ENCODE measurements at regions not wholly inside any gene's neighbourhood (a gene's known extent, or its start where the extent isn't known, plus 50 kb on each side); places are given as distances from the start of the nearest gene placed in this dataset.

GRCh38 chr10:107418085-107418806, 253.7 kb upstream of the SORCS1 start:
- in situ Hi-C loops (cut with MboI; ENCODE audit: low sequenced_read_pairs) = loop anchor here (25.0 kb wide), 1 partner anchor 394 kb away; no protein-coding TSS in a partner anchor

DNA sequence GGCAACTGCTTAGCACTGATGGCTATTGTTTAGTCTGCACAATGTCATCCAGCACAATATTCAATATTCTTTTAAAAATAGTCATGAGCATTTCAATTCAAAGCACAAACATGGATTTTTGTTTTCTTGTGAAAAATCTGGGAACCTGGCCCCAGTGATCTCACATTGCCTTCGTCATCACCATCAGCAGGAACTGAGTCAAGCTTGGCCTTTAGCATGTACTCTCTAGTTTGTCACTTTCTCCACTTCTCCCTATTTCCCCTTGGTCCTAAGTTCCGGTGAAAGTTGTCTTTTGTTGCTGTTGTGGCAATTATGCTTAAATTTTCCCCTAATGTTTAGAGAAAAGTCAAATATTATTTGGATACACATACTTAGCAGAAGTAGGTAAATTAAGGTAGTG, 252.9 kb upstream of the SORCS1 start:
- in situ Hi-C loops (cut with MboI; ENCODE audit: low sequenced_read_pairs) = loop anchor here (25.0 kb wide), 1 partner anchor 395 kb away; no protein-coding TSS in a partner anchor

DNA sequence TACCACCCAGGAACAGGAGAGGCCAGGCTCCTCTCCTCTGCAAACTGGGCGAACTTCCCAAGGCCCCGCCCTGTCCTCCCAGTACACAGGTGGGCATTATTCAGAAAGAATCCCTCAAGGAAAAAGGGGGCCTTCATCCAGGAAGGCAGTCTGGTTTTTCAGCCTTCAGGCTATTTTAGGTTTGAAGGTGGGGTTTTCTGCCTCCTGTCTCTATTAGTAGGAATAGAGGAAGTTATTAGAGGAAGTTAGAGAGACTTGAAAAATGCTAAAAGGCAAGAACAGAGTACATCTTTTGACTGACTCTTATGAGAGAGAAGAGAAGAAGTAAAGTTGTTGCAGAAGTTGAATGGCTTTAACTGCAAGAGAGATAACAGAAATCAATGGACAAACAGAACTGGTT, 250.9 kb upstream of the SORCS1 start:
- in situ Hi-C loops (cut with MboI; ENCODE audit: low sequenced_read_pairs) = loop anchor here (25.0 kb wide), 1 partner anchor 397 kb away; no protein-coding TSS in a partner anchor

- in situ Hi-C loops (cut with MboI; ENCODE audit: low sequenced_read_pairs) = loop anchor here (25.0 kb wide), 1 partner anchor 398 kb away; no protein-coding TSS in a partner anchor
Measured at GRCh38 chr10:107413971-107414370, 249.5 kb upstream of the SORCS1 start.

DNA sequence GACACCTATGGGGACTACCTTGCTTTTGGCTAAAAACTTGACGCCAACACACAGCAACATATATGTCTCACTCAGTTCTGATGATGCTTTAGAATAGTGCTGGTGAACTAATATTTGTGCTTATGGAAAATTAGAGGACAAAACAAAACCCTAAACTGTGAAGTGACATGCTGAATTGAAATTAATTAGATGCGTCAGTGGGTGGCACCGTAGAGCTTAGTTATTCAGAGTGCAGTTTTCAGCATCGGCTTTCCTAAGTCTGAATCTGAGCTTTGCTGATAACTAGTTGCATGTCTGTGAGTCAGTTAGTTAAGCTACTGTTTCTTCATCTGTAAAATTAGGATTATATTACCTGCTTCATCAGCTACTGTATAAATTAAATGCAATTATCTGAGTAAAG, 245.0 kb upstream of the SORCS1 start:
- in situ Hi-C loops (cut with MboI; ENCODE audit: low sequenced_read_pairs) = loop anchor here (25.0 kb wide), 1 partner anchor 403 kb away; no protein-coding TSS in a partner anchor

DNA sequence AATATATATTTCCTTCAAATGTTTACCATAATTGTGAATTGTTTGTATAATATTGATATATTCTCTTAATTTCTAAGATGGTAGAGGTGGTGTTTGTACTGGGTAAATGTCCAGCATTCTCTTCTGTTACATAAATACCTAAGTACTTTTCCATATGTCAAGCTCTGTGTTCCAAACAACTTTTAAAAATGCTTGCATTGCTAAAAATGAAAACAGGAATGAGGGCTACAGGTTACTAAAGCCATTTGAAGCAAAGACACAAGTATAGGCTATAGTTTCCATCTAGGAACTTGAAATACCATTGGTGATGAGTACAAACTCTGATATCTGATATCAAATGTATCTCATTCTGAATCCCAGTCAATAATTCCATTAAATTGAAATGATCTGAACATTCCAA, 233.6 kb upstream of the SORCS1 start:
- in situ Hi-C loops (cut with MboI; ENCODE audit: low sequenced_read_pairs) = no loop called here

DNA sequence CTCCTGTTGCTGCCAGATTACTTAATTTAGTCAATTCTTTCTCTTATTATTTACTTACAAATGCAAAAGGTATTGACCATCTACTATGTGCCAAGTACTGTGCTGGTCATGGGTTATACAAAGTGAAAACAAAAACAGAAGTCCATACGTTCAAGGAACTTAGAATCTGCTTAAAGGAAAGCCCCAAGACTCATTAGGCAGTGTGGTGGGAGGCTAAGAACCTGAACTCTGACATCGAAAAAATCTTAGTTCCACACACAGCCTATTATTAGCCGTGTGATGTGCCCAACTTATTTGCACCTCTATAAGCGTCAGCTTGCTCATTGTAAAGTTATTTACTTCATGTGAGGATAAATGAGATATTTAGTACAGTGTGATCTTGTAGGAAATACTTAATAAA, 227.4 kb upstream of the SORCS1 start:
- in situ Hi-C loops (cut with MboI; ENCODE audit: low sequenced_read_pairs) = no loop called here

DNA sequence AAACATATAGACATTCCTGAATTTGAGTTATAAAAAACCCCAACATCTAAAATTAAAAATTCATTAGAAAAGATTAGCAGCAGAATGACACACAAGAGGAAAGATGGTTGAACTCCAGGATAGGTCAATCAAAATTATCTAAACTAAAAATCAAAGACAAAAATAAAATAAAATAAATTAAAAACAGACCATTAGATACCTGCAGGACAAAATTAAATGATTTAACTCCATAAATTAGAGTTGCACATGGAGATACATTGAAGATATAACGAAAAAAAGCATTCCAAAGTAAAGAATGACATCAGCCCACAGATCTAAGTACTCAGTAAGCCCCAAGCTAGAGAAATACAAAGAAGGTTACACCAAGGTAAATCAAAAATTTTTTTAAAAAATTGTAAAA, 226.1 kb upstream of the SORCS1 start:
- in situ Hi-C loops (cut with MboI; ENCODE audit: low sequenced_read_pairs) = no loop called here

GRCh38 chr10:107383357-107383756, 218.9 kb upstream of the SORCS1 start:
- in situ Hi-C loops (cut with MboI; ENCODE audit: low sequenced_read_pairs) = no loop called here

- in situ Hi-C loops (cut with MboI; ENCODE audit: low sequenced_read_pairs) = no loop called here
Measured at GRCh38 chr10:107379601-107380000, 215.1 kb upstream of the SORCS1 start.

GRCh38 chr10:107371801-107372200, 207.3 kb upstream of the SORCS1 start:
- in situ Hi-C loops (cut with MboI; ENCODE audit: low sequenced_read_pairs) = no loop called here

GRCh38 chr10:107364872-107365271, 200.4 kb upstream of the SORCS1 start:
- in situ Hi-C loops (cut with MboI; ENCODE audit: low sequenced_read_pairs) = no loop called here

DNA sequence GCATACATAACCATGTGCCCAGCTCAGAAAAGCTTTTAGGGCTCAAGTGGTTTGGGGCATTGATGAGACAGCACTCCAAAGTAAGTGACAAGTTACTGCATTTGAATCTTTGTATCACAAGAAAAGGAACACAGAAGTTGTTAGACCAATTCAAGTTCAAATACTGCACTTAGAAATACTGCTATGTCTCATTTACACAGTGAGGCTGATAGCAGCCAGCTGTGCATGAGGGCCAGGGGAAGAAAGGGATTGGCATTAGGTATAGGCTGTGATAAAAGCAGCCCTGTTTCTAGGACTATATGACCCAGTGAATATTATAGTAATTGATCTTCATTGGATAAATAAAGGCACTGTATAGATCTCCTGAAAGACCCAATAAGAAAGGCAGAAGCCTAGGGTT, 197.8 kb upstream of the SORCS1 start:
- in situ Hi-C loops (cut with MboI; ENCODE audit: low sequenced_read_pairs) = no loop called here

DNA sequence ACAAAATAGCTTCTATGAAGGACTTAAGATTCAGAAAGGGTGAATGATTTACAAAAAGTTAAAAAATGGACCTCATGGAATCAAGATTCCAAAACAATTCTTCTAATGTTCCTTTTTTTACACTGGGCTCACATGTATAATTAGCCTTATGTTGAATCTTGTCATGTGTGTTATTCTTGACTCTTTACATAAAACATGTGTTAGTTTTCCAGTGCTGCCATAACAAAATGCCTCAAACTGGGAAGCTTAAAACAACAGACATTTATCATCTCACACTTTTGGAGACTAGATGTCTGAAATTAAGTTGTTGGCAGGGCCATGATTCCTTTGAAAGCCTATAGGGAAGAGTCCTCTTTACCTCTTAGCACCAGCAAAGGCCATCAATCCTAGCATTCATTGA, 192.5 kb upstream of the SORCS1 start:
- in situ Hi-C loops (cut with MboI; ENCODE audit: low sequenced_read_pairs) = no loop called here

DNA sequence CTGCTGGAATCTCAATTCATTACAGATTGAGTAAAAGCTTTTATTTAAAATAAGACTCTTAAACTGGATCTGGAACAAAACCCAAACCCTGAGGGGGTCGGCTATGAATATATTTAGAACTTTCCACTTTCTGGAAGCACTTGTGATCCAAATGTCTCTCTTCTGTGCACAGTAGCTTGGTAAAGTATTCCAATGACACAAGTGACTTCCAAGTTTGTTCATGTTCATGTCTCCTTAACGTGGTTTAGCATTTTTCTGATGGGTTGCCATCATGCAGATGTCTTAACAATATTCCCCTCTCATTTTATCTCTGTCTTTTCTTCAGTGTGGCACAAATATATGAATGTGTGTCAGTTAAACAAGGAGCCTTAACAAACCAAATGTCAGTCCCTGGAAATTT, 191.9 kb upstream of the SORCS1 start:
- in situ Hi-C loops (cut with MboI; ENCODE audit: low sequenced_read_pairs) = no loop called here

DNA sequence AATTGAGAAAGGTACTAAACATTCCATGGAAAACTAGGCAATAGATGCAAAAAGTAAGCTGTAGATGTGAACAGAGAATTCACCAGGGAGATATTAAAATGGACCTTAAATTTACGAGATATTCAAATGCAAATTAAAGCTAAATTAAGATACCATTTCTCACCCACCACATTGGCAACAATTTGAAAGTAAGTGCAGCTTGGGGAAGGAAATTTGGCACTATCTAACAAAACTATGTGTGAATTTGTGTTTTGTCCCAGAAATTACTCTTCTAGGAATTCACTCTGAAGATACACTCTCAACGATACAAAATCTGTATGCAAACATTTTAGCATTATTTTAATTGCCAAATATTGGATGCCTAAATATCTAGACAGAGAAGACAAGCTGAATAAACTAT, 178.2 kb upstream of the SORCS1 start:
- in situ Hi-C loops (cut with MboI; ENCODE audit: low sequenced_read_pairs) = no loop called here

DNA sequence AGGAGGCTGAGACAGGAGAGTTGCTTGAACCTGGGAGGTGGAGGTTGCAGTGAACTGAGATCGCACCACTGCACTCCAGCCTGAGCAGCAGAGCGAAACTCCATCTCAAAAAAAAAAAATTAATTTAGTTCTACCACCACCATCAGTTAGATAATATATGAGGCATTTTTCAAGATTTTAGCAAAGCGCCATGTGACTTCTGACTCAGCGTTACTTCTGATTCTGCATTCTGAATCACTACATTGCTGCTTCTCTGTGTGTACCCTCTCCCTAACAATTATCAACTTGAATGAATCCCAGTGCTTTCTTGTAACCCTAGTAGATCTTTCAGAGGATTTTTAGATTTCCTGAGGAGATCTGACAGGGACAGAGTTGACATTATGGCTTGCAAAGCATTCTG, 176.8 kb upstream of the SORCS1 start:
- in situ Hi-C loops (cut with MboI; ENCODE audit: low sequenced_read_pairs) = no loop called here

DNA sequence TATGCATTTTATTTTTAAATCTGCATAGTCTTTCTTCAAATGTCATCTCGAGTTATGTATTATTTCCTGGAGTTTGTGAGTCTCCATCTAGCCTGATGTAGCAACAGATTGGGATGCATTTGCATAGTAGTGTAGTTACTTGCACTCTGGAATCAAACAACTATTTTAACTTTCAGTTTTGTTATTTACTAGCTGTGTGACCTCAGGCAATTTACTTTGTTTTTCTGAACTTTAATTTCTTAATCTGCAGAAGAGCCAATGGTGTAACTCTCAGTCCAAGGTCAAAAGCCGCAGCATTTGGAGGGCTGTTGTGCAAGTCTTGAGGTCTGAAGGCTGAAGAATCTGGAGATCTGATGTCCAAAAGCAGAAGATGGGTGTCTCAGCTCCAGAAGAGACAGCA, 175.8 kb upstream of the SORCS1 start:
- in situ Hi-C loops (cut with MboI; ENCODE audit: low sequenced_read_pairs) = no loop called here

- in situ Hi-C loops (cut with MboI; ENCODE audit: low sequenced_read_pairs) = no loop called here
Measured at GRCh38 chr10:107336061-107336460, 171.6 kb upstream of the SORCS1 start.

DNA sequence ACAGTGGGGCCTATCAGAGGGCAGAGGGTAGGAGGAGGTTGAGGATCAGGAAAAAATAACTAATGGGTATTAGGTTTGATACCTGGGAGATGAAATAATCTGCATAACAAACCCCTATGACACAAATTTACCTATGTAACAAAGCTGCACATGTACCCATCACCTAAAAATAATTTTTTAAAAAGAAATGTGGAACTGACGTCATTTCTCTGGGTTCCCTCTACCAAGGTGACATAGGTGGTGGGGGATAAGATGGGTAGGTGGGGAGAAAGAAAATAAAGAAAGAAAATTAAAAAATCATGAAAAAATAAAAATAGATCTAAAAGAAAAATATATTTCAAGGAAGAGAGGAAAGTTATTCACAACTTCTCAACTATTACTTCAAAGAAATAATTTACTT, 153.1 kb upstream of the SORCS1 start:
- in situ Hi-C loops (cut with MboI; ENCODE audit: low sequenced_read_pairs) = no loop called here

GRCh38 chr10:107303203-107303602, 138.7 kb upstream of the SORCS1 start:
- in situ Hi-C loops (cut with MboI; ENCODE audit: low sequenced_read_pairs) = no loop called here

GRCh38 chr10:107299606-107300005, 135.1 kb upstream of the SORCS1 start:
- in situ Hi-C loops (cut with MboI; ENCODE audit: low sequenced_read_pairs) = no loop called here

GRCh38 chr10:107284187-107284586, 119.7 kb upstream of the SORCS1 start:
- in situ Hi-C loops (cut with MboI; ENCODE audit: low sequenced_read_pairs) = no loop called here

Data from HL-60/S4 treated with phorbol 12-myristate 13-acetate at 8.2 ng/mL for 4 days and 3 days (cell line).